ENCODE measurements at regions not wholly inside any gene's neighbourhood (a gene's known extent, or its start where the extent isn't known, plus 50 kb on each side); places are given as distances from the start of the nearest gene placed in this dataset.

DNA sequence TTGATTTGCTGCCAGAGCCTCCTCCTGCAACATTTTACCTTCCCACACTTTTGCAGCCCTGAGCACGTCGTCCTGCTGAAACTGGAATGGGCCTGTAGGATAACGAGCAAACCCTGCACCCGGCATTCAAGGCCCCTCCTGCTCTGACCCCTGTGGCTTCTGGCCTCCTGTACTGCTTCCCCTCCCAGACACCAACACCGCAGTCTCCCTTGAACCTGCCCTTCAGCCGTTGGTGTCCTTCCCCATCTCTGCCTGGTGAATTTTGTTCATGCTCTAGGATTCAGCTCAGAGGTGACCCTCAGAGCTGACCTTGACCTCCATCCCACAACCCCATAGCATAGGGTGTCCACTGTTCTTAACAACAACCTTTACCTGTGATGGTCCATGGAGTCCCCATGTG, 535.1 kb downstream of the MATN1 start:
- TF ChIP-seq, protein P1, sequence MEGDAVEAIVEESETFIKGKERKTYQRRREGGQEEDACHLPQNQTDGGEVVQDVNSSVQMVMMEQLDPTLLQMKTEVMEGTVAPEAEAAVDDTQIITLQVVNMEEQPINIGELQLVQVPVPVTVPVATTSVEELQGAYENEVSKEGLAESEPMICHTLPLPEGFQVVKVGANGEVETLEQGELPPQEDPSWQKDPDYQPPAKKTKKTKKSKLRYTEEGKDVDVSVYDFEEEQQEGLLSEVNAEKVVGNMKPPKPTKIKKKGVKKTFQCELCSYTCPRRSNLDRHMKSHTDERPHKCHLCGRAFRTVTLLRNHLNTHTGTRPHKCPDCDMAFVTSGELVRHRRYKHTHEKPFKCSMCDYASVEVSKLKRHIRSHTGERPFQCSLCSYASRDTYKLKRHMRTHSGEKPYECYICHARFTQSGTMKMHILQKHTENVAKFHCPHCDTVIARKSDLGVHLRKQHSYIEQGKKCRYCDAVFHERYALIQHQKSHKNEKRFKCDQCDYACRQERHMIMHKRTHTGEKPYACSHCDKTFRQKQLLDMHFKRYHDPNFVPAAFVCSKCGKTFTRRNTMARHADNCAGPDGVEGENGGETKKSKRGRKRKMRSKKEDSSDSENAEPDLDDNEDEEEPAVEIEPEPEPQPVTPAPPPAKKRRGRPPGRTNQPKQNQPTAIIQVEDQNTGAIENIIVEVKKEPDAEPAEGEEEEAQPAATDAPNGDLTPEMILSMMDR (IDR thresholded peaks at IDR 0.05): no peak
- TF ChIP-seq POLR2A (IDR thresholded peaks at IDR 0.05): no peak
